GM18505 (cell line): ENCODE measurements at regions not wholly inside any gene's neighbourhood (a gene's known extent, or its start where the extent isn't known, plus 50 kb on each side); places are given as distances from the start of the nearest gene placed in this dataset.

Experiments
- ATAC-seq: cut with Tn5 transposase; IDR thresholded peaks from one replicate; pipeline ENCODE4 v1.9.1; 2021; ENCODE audit not compliant: unreplicated experiment
- POLR2A ChIP-seq: IDR thresholded peaks from 4 replicates; pipeline ENCODE4 v1.6.1; 2011; ENCODE audit warnings: borderline replicate concordance; ENCODE audit not compliant: insufficient read depth, insufficient read length; ENCODE audit errors: extremely low read depth

GRCh38 chr7:67413670-67414069, 417.0 kb downstream of the TYW1 start:
- ATAC-seq = no peak
- no peak for TF ChIP-seq POLR2A

- ATAC-seq = no peak
- no peak for TF ChIP-seq POLR2A
Observed at GRCh38 chr7:67414858-67415257, 418.2 kb downstream of the TYW1 start.

- TF ChIP-seq POLR2A = no peak
- no peak for ATAC-seq
Observed at GRCh38 chr7:67422601-67423000, 426.0 kb downstream of the TYW1 start.

GRCh38 chr7:67423065-67423464, 426.4 kb downstream of the TYW1 start:
- no peak for TF ChIP-seq POLR2A
- ATAC-seq = no peak

- TF ChIP-seq POLR2A = no peak
- no peak for ATAC-seq
Observed at GRCh38 chr7:67426654-67427053, 430.0 kb downstream of the TYW1 start.

- no peak for TF ChIP-seq POLR2A
- ATAC-seq = no peak
Observed at GRCh38 chr7:67429735-67430134, 433.1 kb downstream of the TYW1 start.

- ATAC-seq = no peak
- TF ChIP-seq POLR2A = no peak
Observed at GRCh38 chr7:67432536-67433234, 436.1 kb downstream of the TYW1 start.

- no peak for ATAC-seq
- no peak for TF ChIP-seq POLR2A
Observed at GRCh38 chr7:67435894-67436535, 439.4 kb downstream of the TYW1 start.

- ATAC-seq = no peak
- no peak for TF ChIP-seq POLR2A
Observed at GRCh38 chr7:67438198-67438882, 441.7 kb downstream of the TYW1 start.

- TF ChIP-seq POLR2A = no peak
- no peak for ATAC-seq
Observed at GRCh38 chr7:67438913-67439505, 442.4 kb downstream of the TYW1 start.

GRCh38 chr7:67440321-67440720, 443.7 kb downstream of the TYW1 start:
- no peak for ATAC-seq
- TF ChIP-seq POLR2A = no peak

GRCh38 chr7:67445728-67446127, 449.1 kb downstream of the TYW1 start:
- ATAC-seq = no peak
- no peak for TF ChIP-seq POLR2A

- TF ChIP-seq POLR2A = no peak
- no peak for ATAC-seq
Observed at GRCh38 chr7:67447297-67447696, 450.7 kb downstream of the TYW1 start.
